ENCODE measurements at regions not wholly inside any gene's neighbourhood (a gene's known extent, or its start where the extent isn't known, plus 50 kb on each side); places are given as distances from the start of the nearest gene placed in this dataset.
"Not testable (repeated sequence)": the region's sequence is repeated elsewhere in the genome, so short reads cannot be mapped to it uniquely, and the experiment has no call there.

GRCh38 chr11:34784318-34784841, 131.8 kb downstream of the APIP start:
- TF ChIP-seq EZH2 (IDR thresholded peaks at IDR 0.05; ENCODE audit: low read length, missing control alignments) (no peak), CTCF (conservative IDR thresholded peaks at IDR 0.05 in 1 of 2, IDR thresholded peaks at IDR 0.05 in 1 of 2; ENCODE audit: low read depth in 1 of 2, low read length in 2 of 2) (no peak)
- Histone ChIP-seq H3K4me3 (replicated peaks in 1 of 4; ENCODE audit: control extremely low read depth in 1 of 4, insufficient read depth in 1 of 4, low read depth in 3 of 4, low read length in 4 of 4) (no peak overlapping the region), H3K79me2 (ENCODE audit: control insufficient read depth, insufficient read depth, low read length) (no peaks in the 10 kb centered on the region), H3K27ac (ENCODE audit: insufficient read depth, low read length) (no peak overlapping the region), H3K9me3 (ENCODE audit: control insufficient read depth, insufficient read depth, low read depth, low read length) (no peaks in the 10 kb centered on the region), H3K9ac (ENCODE audit: insufficient read depth, low read length) (no peak overlapping the region), H3K36me3 (ENCODE audit: control insufficient read depth, insufficient read depth, low read length) (no peaks in the 10 kb centered on the region), H3K4me2 (ENCODE audit: extremely low read depth, insufficient read depth, low read length) (no peak overlapping the region), H3K27me3 (ENCODE audit: control insufficient read depth, insufficient read depth, low read length) (no peaks in the 10 kb centered on the region), H4K20me1 (ENCODE audit: control insufficient read depth, extremely low read depth, insufficient read depth, low read length) (no peaks in the 10 kb centered on the region), H2AFZ (ENCODE audit: low read length) (no peak overlapping the region), H3K4me1 (ENCODE audit: control insufficient read depth, extremely low read depth, insufficient read depth, low read length) (peaks cover 2% of the 10 kb centered on the region)
- DNase-seq (ENCODE audit: low read depth in 2 of 2): no peak

DNA sequence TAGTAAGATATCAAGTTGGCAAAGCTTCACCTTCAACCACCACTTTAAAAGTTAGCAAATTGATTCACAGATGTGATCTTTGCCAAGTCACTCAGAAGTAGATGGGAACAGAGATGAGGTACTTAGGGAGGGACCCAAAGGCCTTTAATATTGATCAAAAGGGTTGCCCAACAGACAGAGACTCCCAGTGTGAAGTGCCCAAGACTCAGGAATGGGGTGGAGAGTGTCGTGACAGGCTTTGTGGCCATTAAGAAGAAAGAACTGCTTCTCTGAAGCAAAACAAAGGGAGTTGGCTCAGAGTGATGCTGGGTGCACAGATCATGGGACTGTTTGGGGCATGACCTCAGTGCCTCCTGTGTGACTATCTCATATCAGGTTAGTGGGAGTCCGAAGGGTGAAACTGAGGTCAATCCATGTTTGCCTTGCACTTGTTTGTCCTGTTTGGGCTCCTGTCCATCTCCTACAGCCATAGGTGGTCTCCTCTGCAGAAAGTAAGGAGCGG, 132.3 kb downstream of the APIP start:
- no peak for TF ChIP-seq EZH2 (IDR thresholded peaks at IDR 0.05; ENCODE audit: low read length, missing control alignments)
- TF ChIP-seq CTCF (conservative IDR thresholded peaks at IDR 0.05 in 1 of 2, IDR thresholded peaks at IDR 0.05 in 1 of 2; ENCODE audit: low read depth in 1 of 2, low read length in 2 of 2): no peak
- Histone ChIP-seq H3K4me1 (ENCODE audit: control insufficient read depth, extremely low read depth, insufficient read depth, low read length) (peaks cover 2% of the 10 kb centered on the region), H3K4me2 (ENCODE audit: extremely low read depth, insufficient read depth, low read length) (no peak overlapping the region), H3K79me2 (ENCODE audit: control insufficient read depth, insufficient read depth, low read length) (no peaks in the 10 kb centered on the region), H3K9ac (ENCODE audit: insufficient read depth, low read length) (no peak overlapping the region), H3K9me3 (ENCODE audit: control insufficient read depth, insufficient read depth, low read depth, low read length) (no peaks in the 10 kb centered on the region), H3K27ac (ENCODE audit: insufficient read depth, low read length) (no peak overlapping the region), H4K20me1 (ENCODE audit: control insufficient read depth, extremely low read depth, insufficient read depth, low read length) (no peaks in the 10 kb centered on the region), H3K36me3 (ENCODE audit: control insufficient read depth, insufficient read depth, low read length) (no peaks in the 10 kb centered on the region), H3K4me3 (replicated peaks in 1 of 4; ENCODE audit: control extremely low read depth in 1 of 4, insufficient read depth in 1 of 4, low read depth in 3 of 4, low read length in 4 of 4) (no peak overlapping the region), H3K27me3 (ENCODE audit: control insufficient read depth, insufficient read depth, low read length) (no peaks in the 10 kb centered on the region), H2AFZ (ENCODE audit: low read length) (no peak overlapping the region)
- DNase-seq (ENCODE audit: low read depth in 2 of 2): no peak

DNA sequence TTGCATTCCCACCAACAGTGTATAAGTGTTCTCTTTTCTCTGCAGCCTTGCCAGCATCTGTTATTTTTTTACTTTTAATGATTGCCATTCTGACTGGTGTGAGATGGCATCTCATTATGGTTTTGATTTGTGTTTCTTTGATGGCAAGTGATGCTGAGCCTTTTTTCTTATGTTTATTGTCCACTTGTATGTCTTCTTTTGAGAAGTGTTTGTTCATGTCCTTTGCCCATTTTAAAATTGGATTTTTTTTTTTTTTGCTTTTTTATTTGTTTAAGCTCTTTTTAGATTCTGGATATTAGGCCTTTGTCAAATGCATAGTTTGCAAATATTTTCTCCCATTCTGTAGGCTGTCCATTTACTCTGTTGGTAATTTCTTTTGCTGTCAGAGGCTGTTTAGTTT, 134.4 kb downstream of the APIP start:
- not testable (repeated sequence) for H3K4me3 ChIP-seq (replicated peaks in 1 of 4; ENCODE audit: control extremely low read depth in 1 of 4, insufficient read depth in 1 of 4, low read depth in 3 of 4, low read length in 4 of 4); H3K9me3 ChIP-seq (ENCODE audit: control insufficient read depth, insufficient read depth, low read depth, low read length); DNase-seq (ENCODE audit: low read depth in 2 of 2); H3K36me3 ChIP-seq (ENCODE audit: control insufficient read depth, insufficient read depth, low read length); H3K79me2 ChIP-seq (ENCODE audit: control insufficient read depth, insufficient read depth, low read length); H2AFZ ChIP-seq (ENCODE audit: low read length); H3K4me2 ChIP-seq (ENCODE audit: extremely low read depth, insufficient read depth, low read length); H3K27ac ChIP-seq (ENCODE audit: insufficient read depth, low read length); H4K20me1 ChIP-seq (ENCODE audit: control insufficient read depth, extremely low read depth, insufficient read depth, low read length); H3K4me1 ChIP-seq (ENCODE audit: control insufficient read depth, extremely low read depth, insufficient read depth, low read length); H3K27me3 ChIP-seq (ENCODE audit: control insufficient read depth, insufficient read depth, low read length); H3K9ac ChIP-seq (ENCODE audit: insufficient read depth, low read length)
